GM23338 (cell line): ENCODE measurements at regions not wholly inside any gene's neighbourhood (a gene's known extent, or its start where the extent isn't known, plus 50 kb on each side); places are given as distances from the start of the nearest gene placed in this dataset.

Experiments
- ATAC-seq: fragments of 200-7000 bp; cut with Tn5 transposase; 3 replicates; pipeline ENCODE4 v1.9.1; 2020
- DNase-seq: peaks from one replicate; pipeline ENCODE4 v3.0.0-alpha.2; 2015; ENCODE audit warnings: low spot score
- H2AFZ ChIP-seq: fragments of 200-600 bp; sonication (generic); 2 replicates; pipeline ENCODE4 v1.8.0; 2016; ENCODE audit warnings: antibody characterized with exemption, mild to moderate bottlenecking, moderate library complexity
- H3F3A ChIP-seq: fragments of 200-600 bp; sonication (generic); replicated peaks from 2 replicates; pipeline ENCODE4 v1.8.0; 2017; ENCODE audit warnings: antibody characterized with exemption, mixed run types, low read depth
- H3K27ac ChIP-seq: fragments of 200-600 bp; sonication (generic); 2 replicates; pipeline ENCODE4 v1.6.1; 2016; ENCODE audit warnings: low read depth
- H3K27me3 ChIP-seq: fragments of 200-600 bp; sonication (generic); 2 replicates; pipeline ENCODE4 v1.8.0; 2016; ENCODE audit warnings: mild to moderate bottlenecking, mixed run types, moderate library complexity; ENCODE audit not compliant: insufficient read depth
- H3K36me3 ChIP-seq: fragments of 200-600 bp; sonication (generic); 2 replicates; pipeline ENCODE4 v1.8.0; 2016; ENCODE audit warnings: mild to moderate bottlenecking; ENCODE audit not compliant: insufficient read depth
- H3K4me1 ChIP-seq: fragments of 200-600 bp; sonication (generic); 2 replicates; pipeline ENCODE4 v1.8.0; 2016; ENCODE audit warnings: mild to moderate bottlenecking, moderate library complexity; ENCODE audit not compliant: insufficient read depth
- H3K4me2 ChIP-seq: fragments of 200-600 bp; sonication (generic); 2 replicates; pipeline ENCODE4 v1.7.1; 2017; ENCODE audit warnings: mixed run types
- H3K4me3 ChIP-seq: fragments of 200-600 bp; sonication (generic); 2 replicates; pipeline ENCODE4 v1.6.1; 2016; ENCODE audit warnings: mixed run types
- H3K79me2 ChIP-seq: fragments of 200-600 bp; sonication (generic); replicated peaks from 2 replicates; pipeline ENCODE4 v1.8.0; 2017; ENCODE audit warnings: mild to moderate bottlenecking; ENCODE audit not compliant: insufficient read depth
- H3K9me2 ChIP-seq: fragments of 200-600 bp; sonication (generic); 2 replicates; pipeline ENCODE4 v1.8.0; 2017; ENCODE audit not compliant: insufficient read depth
- H4K20me1 ChIP-seq: fragments of 200-600 bp; sonication (generic); replicated peaks from 2 replicates; pipeline ENCODE4 v1.8.0; 2017; ENCODE audit warnings: mild to moderate bottlenecking; ENCODE audit not compliant: insufficient read depth
- H3K27ac Mint-ChIP-seq: 2 replicates; pipeline ENCODE4 v1.8.0; 2020; ENCODE audit warnings: inconsistent platforms, mild to moderate bottlenecking, moderate library complexity, mixed read lengths
- H3K27me3 Mint-ChIP-seq: 3 replicates; pipeline ENCODE4 v1.8.0; 2022; ENCODE audit warnings: low read depth, mild to moderate bottlenecking, moderate library complexity, mixed read lengths, inconsistent platforms; ENCODE audit not compliant: insufficient read depth, poor library complexity
- H3K36me3 Mint-ChIP-seq: 3 replicates; pipeline ENCODE4 v1.8.0; 2021; ENCODE audit warnings: low read depth, mild to moderate bottlenecking, inconsistent platforms, moderate library complexity, mixed read lengths
- H3K4me1 Mint-ChIP-seq: 3 replicates; pipeline ENCODE4 v1.8.0; 2020; ENCODE audit warnings: mild to moderate bottlenecking, inconsistent platforms, mixed read lengths
- H3K4me3 Mint-ChIP-seq: 3 replicates; pipeline ENCODE4 v1.8.0; 2021; ENCODE audit warnings: moderate library complexity, mild to moderate bottlenecking, inconsistent platforms, mixed read lengths
- H3K9me3 Mint-ChIP-seq: 3 replicates; pipeline ENCODE4 v1.8.0; 2020; ENCODE audit warnings: moderate library complexity, mild to moderate bottlenecking, inconsistent platforms, mixed read lengths
- CREB1 ChIP-seq: fragments of 250-450 bp; sonication (Bioruptor Pico); IDR thresholded peaks from 2 replicates; pipeline ENCODE4 v1.5.0; 2020; ENCODE audit warnings: low read depth, mild to moderate bottlenecking, moderate library complexity
- CTCF ChIP-seq, 2 experiments: fragments of 200-600 bp in 1 of 2; sonication (generic) in 1 of 2; conservative IDR thresholded peaks; 2 replicates each; pipeline versions ENCODE4 v1.5.1 to v1.6.1; 2016 to 2017; ENCODE audit warnings: antibody characterized with exemption in 2 of 2, low read depth in 2 of 2, mild to moderate bottlenecking in 2 of 2, moderate library complexity in 1 of 2
- ETS1 ChIP-seq: IDR thresholded peaks from 2 replicates; pipeline ENCODE4 v1.6.1; 2016; ENCODE audit warnings: antibody characterized with exemption
- EZH2 ChIP-seq: fragments of 200-600 bp; sonication (generic); IDR thresholded peaks from one replicate; pipeline ENCODE4 v1.8.0; 2017; ENCODE audit warnings: antibody characterized with exemption, mild to moderate bottlenecking, low read depth; ENCODE audit not compliant: unreplicated experiment
- EZH2phosphoT487 ChIP-seq: fragments of 200-600 bp; sonication (generic); IDR thresholded peaks from one replicate; pipeline ENCODE4 v1.8.1; 2018; ENCODE audit warnings: antibody characterized with exemption; ENCODE audit not compliant: unreplicated experiment
- JUNB ChIP-seq: IDR thresholded peaks from one replicate; pipeline ENCODE4 v1.6.1; 2016; ENCODE audit warnings: antibody characterized with exemption; ENCODE audit not compliant: unreplicated experiment
- NANOG ChIP-seq: IDR thresholded peaks from 2 replicates; pipeline ENCODE4 v1.6.1; 2016; ENCODE audit warnings: antibody characterized with exemption, borderline replicate concordance
- POLR2AphosphoS5 ChIP-seq: IDR thresholded peaks from 2 replicates; pipeline ENCODE4 v1.6.1; 2016; ENCODE audit warnings: antibody characterized with exemption, low read depth
- REST ChIP-seq: IDR thresholded peaks from one replicate; pipeline ENCODE4 v1.6.1; 2018; ENCODE audit warnings: antibody characterized with exemption; ENCODE audit not compliant: unreplicated experiment
- STAT1 ChIP-seq: IDR thresholded peaks from one replicate; pipeline ENCODE4 v1.6.1; 2016; ENCODE audit warnings: antibody characterized with exemption; ENCODE audit not compliant: unreplicated experiment
- ZNF114 ChIP-seq: fragments of 250-450 bp; sonication (Bioruptor Pico); IDR thresholded peaks from 2 replicates; pipeline ENCODE4 v1.5.0; 2020; ENCODE audit warnings: mild to moderate bottlenecking, moderate library complexity
- ZNF331 ChIP-seq: fragments of 250-450 bp; sonication (Bioruptor Pico); IDR thresholded peaks from 2 replicates; pipeline ENCODE4 v1.5.0; 2020; ENCODE audit warnings: low read depth, mild to moderate bottlenecking, moderate library complexity
- ZNF462 ChIP-seq: fragments of 250-450 bp; sonication (Bioruptor Pico); IDR thresholded peaks from 2 replicates; pipeline ENCODE4 v1.5.0; 2020; ENCODE audit warnings: mild to moderate bottlenecking, moderate library complexity

- Mint-ChIP-seq H3K27ac (no peak overlapping the region), H3K4me1 (peaks cover 37% of the 10 kb centered on the region), H3K36me3 (no peaks in the 10 kb centered on the region; the same call in 2 of the 3 replicates), H3K4me3 (no peak overlapping the region), H3K9me3 (no peaks in the 10 kb centered on the region), H3K27me3 (peaks cover 4% of the 10 kb centered on the region)
- TF ChIP-seq CREB1 (CRISPR knock-in tag): no peak
- no peak for TF ChIP-seq EZH2phosphoT487
- TF ChIP-seq EZH2: no peak
- TF ChIP-seq ZNF331: no peak
- no peak for TF ChIP-seq NANOG
- no peak for TF ChIP-seq JUNB
- no peak for TF ChIP-seq POLR2AphosphoS5
- TF ChIP-seq ETS1: no peak
- TF ChIP-seq REST: no peak
- no peak for TF ChIP-seq CTCF (conservative IDR thresholded peaks at IDR 0.05; ENCODE audit: low read depth in 2 of 2)
- TF ChIP-seq STAT1: no peak
- no peak for TF ChIP-seq ZNF114 (CRISPR knock-in tag)
- TF ChIP-seq ZNF462: no peak
- no peaks in the 10 kb centered on the region for H3K9me2 ChIP-seq
- no peak overlapping the region for H3K4me2 ChIP-seq
- no peaks in the 10 kb centered on the region for H4K20me1 ChIP-seq
- H3F3A ChIP-seq: no peaks in the 10 kb centered on the region
- no peak overlapping the region for H2AFZ ChIP-seq
- H3K27me3 ChIP-seq: no peaks in the 10 kb centered on the region
- H3K79me2 ChIP-seq: no peaks in the 10 kb centered on the region
- H3K4me1 ChIP-seq: 0 out of 2 replicates have a peak, but pooled peaks cover 4% of the 10 kb centered on the region
- no peak overlapping the region for H3K27ac ChIP-seq
- no peaks in the 10 kb centered on the region for H3K36me3 ChIP-seq
- H3K4me3 ChIP-seq: no peak overlapping the region
- no peak for ATAC-seq
- DNase-seq: no peak
These were observed 628.2 kb downstream of the CDH26 start for GRCh38 chr20:60586269-60587050.
